ENCODE measurements at regions not wholly inside any gene's neighbourhood (a gene's known extent, or its start where the extent isn't known, plus 50 kb on each side); places are given as distances from the start of the nearest gene placed in this dataset.

DNA sequence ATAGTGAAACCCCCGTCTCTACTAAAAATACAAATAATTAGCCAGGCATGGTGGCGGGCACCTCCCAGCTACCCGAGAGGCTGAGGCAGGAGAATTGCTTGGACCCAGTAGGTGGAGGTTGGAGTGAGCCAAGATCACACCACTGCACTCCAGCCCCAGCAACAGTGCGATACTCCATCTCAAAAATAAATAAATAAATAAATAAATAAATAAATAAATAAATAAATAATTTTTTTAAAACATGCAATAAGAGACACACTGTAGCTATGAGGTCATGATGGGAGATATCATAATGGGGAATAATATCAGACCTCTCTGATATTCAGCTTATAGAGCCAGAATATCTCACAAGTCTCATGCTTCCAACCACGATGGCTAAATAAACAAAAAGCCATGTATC, 82.3 kb downstream of the CD24 start:
- no peaks in the 10 kb centered on the region for H3K36me3 Mint-ChIP-seq (ENCODE audit: low read depth)

DNA sequence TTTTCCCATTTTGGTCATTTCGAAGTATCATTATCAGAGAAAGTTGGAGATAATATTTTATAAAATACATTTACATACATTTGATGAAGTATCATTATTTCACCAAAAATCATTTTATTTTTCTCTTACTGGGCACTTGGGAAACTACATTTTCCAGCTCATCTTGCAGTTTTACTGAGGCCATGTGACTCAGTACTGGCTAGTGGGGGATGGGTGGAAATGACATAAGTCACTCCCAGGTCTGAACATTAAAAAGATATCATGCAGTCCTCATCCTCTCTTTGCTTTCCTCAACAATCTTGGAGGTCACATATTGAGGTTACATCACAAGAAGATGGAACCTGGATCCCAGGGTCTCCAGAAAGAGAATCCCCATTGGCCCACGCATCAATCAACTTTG, 84.1 kb downstream of the CD24 start:
- H3K27ac Mint-ChIP-seq: no peak overlapping the region
- H3K9me3 Mint-ChIP-seq: no peaks in the 10 kb centered on the region
- peaks cover 36% of the 10 kb centered on the region for H3K27me3 Mint-ChIP-seq
- H3K36me3 Mint-ChIP-seq (ENCODE audit: low read depth): no peaks in the 10 kb centered on the region
- H3K4me1 Mint-ChIP-seq: no peaks in the 10 kb centered on the region
- no peak overlapping the region for H3K4me3 Mint-ChIP-seq
- ATAC-seq (replicated peaks): no peak

More for the DNA sequence above, 82.3 kb downstream of the CD24 start:
- Mint-ChIP-seq H3K9me3 (no peaks in the 10 kb centered on the region), H3K27me3 (peaks cover 32% of the 10 kb centered on the region), H3K27ac (no peak overlapping the region), H3K4me1 (no peaks in the 10 kb centered on the region), H3K4me3 (no peak overlapping the region)
- ATAC-seq (replicated peaks): no peak

DNA sequence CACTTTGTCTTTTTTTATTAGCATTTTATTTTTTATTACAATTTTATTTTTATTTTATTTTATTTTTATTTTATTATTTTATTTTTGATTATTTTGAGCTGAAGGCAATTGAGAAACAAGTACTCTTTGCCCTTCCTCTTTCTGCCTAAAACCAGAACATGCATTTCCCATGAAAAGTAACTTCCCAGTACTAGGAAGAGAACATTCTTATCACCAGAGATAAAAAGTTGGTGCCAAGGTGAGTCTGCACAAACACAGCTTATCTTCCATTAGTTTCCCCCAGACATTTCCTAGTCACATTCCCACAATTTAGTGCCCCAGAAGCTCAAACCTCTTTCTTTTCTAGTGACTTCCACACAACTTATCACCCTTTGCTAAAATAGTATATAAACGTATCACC, 84.8 kb downstream of the CD24 start:
- H3K4me3 Mint-ChIP-seq: no peak overlapping the region
- no peak overlapping the region for H3K27ac Mint-ChIP-seq
- no peaks in the 10 kb centered on the region for H3K36me3 Mint-ChIP-seq (ENCODE audit: low read depth)
- peaks cover 34% of the 10 kb centered on the region for H3K27me3 Mint-ChIP-seq
- no peak for ATAC-seq (replicated peaks)
- no peaks in the 10 kb centered on the region for H3K4me1 Mint-ChIP-seq
- H3K9me3 Mint-ChIP-seq: no peaks in the 10 kb centered on the region

DNA sequence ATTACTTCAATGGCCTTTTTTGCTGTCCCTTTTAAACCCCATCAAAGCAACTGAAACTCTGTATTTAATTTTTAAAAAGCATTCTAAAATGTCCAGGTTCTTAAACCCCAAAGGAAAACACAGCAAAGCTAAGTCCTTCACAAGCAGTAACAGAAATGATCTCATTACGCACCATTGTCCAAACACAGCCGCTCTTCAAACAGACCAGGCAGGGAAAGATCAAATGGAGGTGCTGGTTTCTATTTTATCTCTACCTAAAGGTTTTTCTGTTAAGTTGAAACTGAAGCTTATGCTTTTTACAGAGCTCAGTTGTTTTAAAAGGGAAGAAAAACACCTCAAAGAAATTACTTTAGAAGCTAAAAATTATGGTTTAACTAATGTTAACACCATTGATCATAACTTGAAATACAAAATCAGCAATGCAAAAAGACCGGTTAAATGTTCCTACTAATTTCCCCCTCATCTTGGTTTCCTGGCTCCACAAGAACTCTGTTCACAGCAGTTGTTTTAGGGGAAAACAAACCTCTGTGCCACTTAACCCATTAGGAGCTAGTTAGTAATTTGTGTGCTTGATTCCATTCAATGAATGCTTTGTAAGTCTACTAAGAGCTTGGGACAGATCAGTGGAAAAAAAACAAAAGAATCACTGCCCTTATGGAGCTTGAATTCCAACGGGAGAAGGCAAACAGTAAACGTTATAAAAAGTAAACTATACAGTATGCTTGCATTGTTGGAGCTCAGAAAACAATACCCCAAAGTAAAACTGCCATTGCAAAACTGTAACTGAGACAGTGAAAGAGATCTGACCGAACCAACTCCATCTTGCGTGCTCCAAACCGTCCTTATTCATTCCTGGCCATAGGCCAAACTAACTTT, 87.4 kb downstream of the CD24 start:
- no peak for ATAC-seq (replicated peaks)
- Mint-ChIP-seq H3K4me3 (no peak overlapping the region), H3K27me3 (peaks cover 28% of the 10 kb centered on the region), H3K36me3 (ENCODE audit: low read depth) (no peaks in the 10 kb centered on the region), H3K9me3 (no peaks in the 10 kb centered on the region), H3K4me1 (no peaks in the 10 kb centered on the region), H3K27ac (no peak overlapping the region)

DNA sequence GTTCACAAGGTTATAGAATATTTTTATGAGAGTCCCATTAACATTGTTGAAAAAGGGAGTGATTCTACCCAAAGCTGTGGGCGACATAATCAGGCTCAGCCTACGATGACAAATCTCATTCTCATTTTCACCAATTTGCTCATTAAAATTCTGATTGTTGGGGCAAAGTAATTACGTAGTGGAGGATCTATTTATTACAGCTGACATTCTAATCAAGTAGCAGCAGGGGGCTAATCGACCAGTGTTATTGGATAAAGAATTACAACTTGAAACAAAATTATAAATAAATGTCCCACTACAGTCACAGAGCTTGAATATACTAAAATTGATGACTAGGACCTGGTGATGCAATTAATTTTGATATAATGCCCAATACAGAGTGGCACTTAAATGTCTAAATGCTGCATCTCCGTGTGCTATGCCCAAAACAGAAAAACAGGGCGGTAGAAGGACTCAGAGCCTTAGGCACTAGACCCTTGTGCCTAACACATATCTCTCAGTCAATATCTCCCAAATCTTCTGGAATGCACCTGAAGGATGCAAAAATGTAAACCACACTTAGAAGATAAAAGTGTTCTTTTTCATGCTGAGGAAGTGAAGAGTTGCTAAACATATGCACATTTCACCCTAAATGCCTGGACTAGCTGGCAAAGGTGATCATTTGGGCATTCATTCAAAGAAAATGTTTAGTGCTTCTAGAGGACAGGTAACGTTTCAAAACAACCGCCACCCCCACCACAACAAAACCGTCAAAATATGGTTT, 88.3 kb downstream of the CD24 start:
- H3K4me3 Mint-ChIP-seq: no peak overlapping the region
- ATAC-seq (replicated peaks): no peak
- H3K36me3 Mint-ChIP-seq (ENCODE audit: low read depth): no peaks in the 10 kb centered on the region
- H3K4me1 Mint-ChIP-seq: no peaks in the 10 kb centered on the region
- no peak overlapping the region for H3K27ac Mint-ChIP-seq
- no peaks in the 10 kb centered on the region for H3K9me3 Mint-ChIP-seq
- H3K27me3 Mint-ChIP-seq: peaks cover 28% of the 10 kb centered on the region

DNA sequence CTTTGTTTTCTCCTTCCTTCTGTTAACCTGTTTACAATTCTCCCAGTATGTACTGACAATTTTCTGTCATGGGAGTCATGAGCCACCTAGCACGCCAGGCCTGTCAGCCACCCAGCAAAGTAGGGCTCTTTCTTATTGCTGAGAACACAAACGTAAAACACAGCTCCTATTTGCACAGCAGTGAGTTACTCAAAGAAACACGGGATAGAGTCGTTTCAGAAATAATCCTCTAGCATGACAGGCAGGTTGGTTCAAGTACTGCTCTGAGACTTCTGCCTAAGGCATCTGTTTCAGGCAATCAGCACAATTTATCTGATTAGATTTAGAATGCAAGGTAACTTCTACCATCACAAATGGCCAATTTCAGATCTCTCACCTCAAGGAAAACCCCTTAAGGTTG, 88.8 kb downstream of the CD24 start:
- no peak for ATAC-seq (replicated peaks)
- Mint-ChIP-seq H3K4me1 (no peaks in the 10 kb centered on the region), H3K27me3 (peaks cover 24% of the 10 kb centered on the region), H3K4me3 (no peak overlapping the region), H3K27ac (no peak overlapping the region), H3K9me3 (no peaks in the 10 kb centered on the region), H3K36me3 (ENCODE audit: low read depth) (no peaks in the 10 kb centered on the region)

DNA sequence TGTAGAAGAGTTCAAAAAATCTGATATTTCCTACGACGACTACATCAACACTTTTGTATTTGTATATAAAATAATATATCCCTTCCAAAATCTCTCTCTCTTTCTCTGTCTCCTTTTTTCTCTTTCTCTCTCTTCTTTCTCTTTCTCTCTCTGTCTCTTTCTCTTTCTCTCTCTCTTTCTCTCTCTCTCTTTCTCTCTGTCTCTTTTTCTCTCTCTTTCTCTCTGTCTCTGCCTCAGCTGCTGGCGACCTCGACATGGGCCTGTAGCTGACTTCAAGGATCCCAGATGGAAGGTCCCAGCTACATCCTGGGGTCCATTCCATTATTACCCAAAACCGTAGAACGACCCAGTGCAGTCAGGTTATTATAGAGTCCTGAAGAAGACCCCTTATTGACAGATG, 90.0 kb downstream of the CD24 start:
- Mint-ChIP-seq H3K4me3 (no peak overlapping the region), H3K9me3 (no peaks in the 10 kb centered on the region), H3K27me3 (peaks cover 15% of the 10 kb centered on the region), H3K36me3 (ENCODE audit: low read depth) (no peaks in the 10 kb centered on the region), H3K27ac (no peak overlapping the region), H3K4me1 (no peaks in the 10 kb centered on the region)
- no peak for ATAC-seq (replicated peaks)

DNA sequence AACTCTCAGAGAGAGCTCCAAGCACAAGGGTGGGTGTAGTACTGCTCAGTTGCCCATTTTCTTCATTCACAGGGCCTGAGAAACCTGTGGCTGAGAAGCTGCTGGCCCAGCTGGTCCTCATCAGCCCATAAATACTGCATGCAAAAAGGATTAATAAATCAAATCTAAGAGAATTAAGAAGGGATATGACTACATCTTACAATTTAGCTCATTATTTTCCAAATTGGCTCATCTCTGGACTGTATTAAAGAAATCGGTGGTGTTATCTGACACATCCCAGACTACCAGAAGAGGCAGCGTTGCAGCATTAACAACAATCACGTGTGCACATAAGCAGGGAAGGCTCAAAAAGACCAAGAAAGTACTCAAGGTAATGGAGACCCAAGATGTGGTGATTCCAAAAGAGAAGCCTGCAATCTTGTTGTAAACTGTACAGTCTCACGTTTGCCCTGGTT, 90.7 kb downstream of the CD24 start:
- no peak for ATAC-seq (replicated peaks)
- no peaks in the 10 kb centered on the region for H3K9me3 Mint-ChIP-seq
- no peak overlapping the region for H3K4me3 Mint-ChIP-seq
- no peaks in the 10 kb centered on the region for H3K4me1 Mint-ChIP-seq
- H3K27me3 Mint-ChIP-seq: peaks cover 15% of the 10 kb centered on the region
- H3K27ac Mint-ChIP-seq: no peak overlapping the region
- H3K36me3 Mint-ChIP-seq (ENCODE audit: low read depth): no peaks in the 10 kb centered on the region

DNA sequence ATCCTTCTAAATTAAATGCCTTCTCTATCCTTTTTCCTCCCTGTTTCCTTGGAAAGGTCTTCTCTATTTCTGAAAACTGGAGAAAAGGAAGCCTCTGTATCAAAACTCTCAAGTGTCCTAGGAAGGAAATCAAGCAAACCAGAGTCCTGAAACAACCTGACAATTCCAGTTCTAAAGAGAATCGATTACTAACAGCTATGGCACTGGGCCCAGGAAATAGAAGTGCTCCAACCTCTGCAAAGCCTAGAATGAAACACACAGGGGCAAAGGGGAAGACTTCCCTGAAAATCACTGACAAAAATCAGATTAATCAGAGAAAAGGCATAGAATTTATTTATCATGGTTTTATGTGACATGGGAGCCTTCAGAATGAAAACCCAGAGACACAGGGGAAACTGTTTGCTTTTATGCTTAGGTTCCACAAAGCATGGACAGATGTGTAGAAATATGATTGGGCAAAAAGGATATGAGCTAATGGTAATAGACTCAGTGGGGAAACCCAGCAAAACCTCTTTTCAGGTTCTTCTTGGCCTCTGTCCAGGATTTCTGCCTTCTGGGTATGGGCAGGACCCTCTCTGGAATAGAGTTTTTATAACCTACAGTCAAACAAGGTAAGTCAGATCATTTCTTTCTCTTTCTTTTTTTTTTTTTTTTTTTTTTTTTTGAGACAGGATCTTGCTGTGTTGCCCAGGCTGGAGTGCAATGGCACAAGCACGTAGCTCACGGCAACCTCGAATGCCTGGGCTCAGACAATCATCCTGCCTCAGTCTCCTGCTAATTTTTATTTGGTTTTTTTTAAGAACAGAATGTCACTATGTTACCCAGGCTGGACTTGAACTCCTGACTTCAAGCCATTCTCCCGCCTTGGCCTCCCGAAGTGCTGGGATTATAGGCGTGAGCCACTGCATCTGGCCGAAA, 91.7 kb downstream of the CD24 start:
- H3K36me3 Mint-ChIP-seq (ENCODE audit: low read depth): no peaks in the 10 kb centered on the region

DNA sequence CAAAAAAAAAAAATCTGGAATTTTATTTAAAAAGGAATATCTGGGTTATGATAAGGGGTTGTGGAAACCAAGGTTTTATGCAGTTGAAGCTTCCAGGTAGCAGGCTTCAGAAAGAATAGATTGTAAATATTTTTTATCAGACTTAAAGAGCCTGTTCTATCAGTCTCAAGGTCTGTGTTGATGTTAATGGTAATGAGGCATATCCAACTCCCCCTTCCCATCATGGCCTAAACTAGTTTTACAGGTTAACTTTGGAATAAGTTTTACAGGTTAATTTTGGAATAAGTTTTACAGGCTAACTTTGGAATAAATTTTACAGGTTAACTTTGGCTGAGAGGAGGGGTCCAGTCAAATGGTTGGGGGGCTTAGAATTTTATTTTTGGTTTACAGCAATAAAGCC, 92.4 kb downstream of the CD24 start:
- H3K36me3 Mint-ChIP-seq (ENCODE audit: low read depth): no peaks in the 10 kb centered on the region
- H3K4me3 Mint-ChIP-seq: no peak overlapping the region
- H3K4me1 Mint-ChIP-seq: no peaks in the 10 kb centered on the region
- no peaks in the 10 kb centered on the region for H3K9me3 Mint-ChIP-seq
- no peak overlapping the region for H3K27ac Mint-ChIP-seq
- peaks cover 4% of the 10 kb centered on the region for H3K27me3 Mint-ChIP-seq
- ATAC-seq (replicated peaks): no peak

More for the DNA sequence above, 91.7 kb downstream of the CD24 start:
- peaks cover 8% of the 10 kb centered on the region for H3K27me3 Mint-ChIP-seq
- H3K9me3 Mint-ChIP-seq: no peaks in the 10 kb centered on the region
- ATAC-seq (replicated peaks): no peak
- H3K4me3 Mint-ChIP-seq: no peak overlapping the region
- no peak overlapping the region for H3K27ac Mint-ChIP-seq
- no peaks in the 10 kb centered on the region for H3K4me1 Mint-ChIP-seq

DNA sequence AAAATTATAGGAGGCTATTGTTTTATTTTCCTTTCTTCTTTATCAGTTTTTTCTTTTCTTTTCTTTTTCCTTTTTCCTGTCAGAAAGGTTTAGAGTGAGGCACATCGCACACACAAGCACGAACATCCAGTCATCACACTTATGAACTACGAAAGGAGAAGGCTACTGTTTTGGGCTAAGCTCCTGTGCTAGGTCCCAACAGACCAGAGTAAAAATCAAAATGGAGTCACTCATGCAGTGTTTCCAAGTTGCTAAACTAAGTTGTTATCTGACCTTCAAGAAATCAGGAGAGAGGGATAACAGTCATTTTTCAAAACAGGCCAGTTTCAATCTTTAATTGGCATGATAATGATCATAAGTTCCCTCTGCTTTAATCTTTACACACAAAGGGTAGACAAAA, 93.6 kb downstream of the CD24 start:
- no peak overlapping the region for H3K4me3 Mint-ChIP-seq
- no peak for ATAC-seq (replicated peaks)
- H3K36me3 Mint-ChIP-seq (ENCODE audit: low read depth): no peaks in the 10 kb centered on the region
- H3K27ac Mint-ChIP-seq: no peak overlapping the region
- H3K27me3 Mint-ChIP-seq: peaks cover 8% of the 10 kb centered on the region
- no peaks in the 10 kb centered on the region for H3K4me1 Mint-ChIP-seq
- no peaks in the 10 kb centered on the region for H3K9me3 Mint-ChIP-seq

DNA sequence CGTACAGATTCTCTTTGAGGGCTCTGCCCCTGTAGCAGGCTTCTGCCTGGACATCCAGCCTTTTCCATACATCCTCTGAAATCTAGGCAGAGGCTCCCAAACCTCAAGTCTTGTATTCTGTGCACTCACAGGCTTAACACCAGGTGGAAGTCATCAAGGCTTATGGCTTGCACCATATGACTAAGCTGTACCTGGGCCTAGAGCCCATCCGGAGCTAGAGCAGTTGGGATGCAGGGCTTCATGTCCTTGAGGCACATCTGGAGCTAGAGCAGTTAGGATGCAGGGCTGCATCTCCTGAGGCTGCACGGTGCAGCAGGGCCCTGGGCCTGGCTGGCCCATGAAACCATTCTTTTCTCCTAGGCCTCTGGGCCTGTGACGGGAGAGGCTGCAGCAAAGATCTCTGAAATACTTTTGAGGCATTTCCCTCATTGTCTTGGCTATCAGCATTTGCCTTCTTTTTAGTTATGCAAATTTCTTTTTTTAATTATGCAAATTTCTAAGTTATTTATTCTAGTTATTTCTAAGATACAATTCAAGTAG, 98.7 kb downstream of the CD24 start:
- Mint-ChIP-seq H3K4me3 (no peak overlapping the region), H3K4me1 (no peaks in the 10 kb centered on the region), H3K36me3 (ENCODE audit: low read depth) (no peaks in the 10 kb centered on the region), H3K9me3 (no peaks in the 10 kb centered on the region), H3K27ac (no peak overlapping the region), H3K27me3 (peaks cover 4% of the 10 kb centered on the region)
- no peak for ATAC-seq (replicated peaks)

DNA sequence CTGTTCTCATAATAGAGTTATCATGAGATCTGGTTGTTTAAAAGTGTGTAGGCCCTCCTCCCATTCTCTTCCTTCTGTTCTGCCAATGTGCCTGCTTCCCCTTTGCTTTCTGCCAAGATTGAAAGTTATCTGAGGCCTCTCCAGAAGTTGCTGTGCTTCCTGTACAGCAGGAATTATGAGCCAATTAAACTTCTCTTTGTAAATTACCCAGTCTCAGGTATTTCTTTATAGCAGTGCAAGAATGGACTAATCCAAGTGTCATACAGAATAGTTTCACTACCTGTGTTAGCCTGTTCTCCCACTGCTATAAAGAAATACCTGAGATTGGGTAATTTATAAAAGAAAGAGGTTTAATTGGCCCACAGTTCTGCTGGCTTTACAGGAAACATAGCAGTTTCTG, 100.0 kb downstream of the CD24 start:
- Mint-ChIP-seq H3K9me3 (no peaks in the 10 kb centered on the region), H3K36me3 (ENCODE audit: low read depth) (no peaks in the 10 kb centered on the region), H3K27ac (no peak overlapping the region), H3K4me1 (no peaks in the 10 kb centered on the region), H3K4me3 (no peak overlapping the region), H3K27me3 (peaks cover 4% of the 10 kb centered on the region)
- ATAC-seq (replicated peaks): no peak

DNA sequence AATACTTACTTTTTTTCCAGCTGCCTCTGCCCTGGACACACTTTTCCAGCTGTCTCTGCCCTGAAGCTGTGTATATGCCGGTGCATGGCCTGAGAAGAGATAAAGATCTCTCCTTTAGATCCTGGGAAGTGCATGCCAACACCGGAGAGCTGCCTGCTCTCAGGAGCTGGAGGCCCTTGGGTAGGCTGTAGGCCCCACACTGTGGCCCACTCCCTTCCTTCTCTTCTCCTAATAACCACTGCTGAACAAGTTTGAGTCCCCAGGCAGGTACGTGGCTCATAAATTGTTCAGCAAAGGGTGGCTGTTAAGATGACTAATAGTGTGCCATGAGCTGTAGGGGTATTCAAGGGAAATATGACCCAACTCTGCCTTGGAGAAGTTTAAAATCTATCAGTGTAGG, 102.5 kb downstream of the CD24 start:
- H3K27ac Mint-ChIP-seq: no peak overlapping the region
- no peaks in the 10 kb centered on the region for H3K9me3 Mint-ChIP-seq
- ATAC-seq (replicated peaks): peak; percentile 9
- H3K36me3 Mint-ChIP-seq (ENCODE audit: low read depth): no peaks in the 10 kb centered on the region
- no peaks in the 10 kb centered on the region for H3K4me1 Mint-ChIP-seq
- H3K27me3 Mint-ChIP-seq: peaks cover 4% of the 10 kb centered on the region
- no peak overlapping the region for H3K4me3 Mint-ChIP-seq

Measured in activated T-helper 17 cell treated with anti-CD3 and anti-CD28 coated beads, Interleukin-2, amount 50 U/mL, for 72 hours (primary cell).